HEK293 (cell line): ENCODE measurements at regions not wholly inside any gene's neighbourhood (a gene's known extent, or its start where the extent isn't known, plus 50 kb on each side); places are given as distances from the start of the nearest gene placed in this dataset.

Source experiments
- CTCF ChIA-PET: fragments of 350-600 bp; formaldehyde crosslinking; extraction: SDS; loops from one replicate; lab custom pipeline; 2021; ENCODE audit warnings: antibody characterized with exemption; lab: Yijun Ruan, JAX
- POLR2A ChIA-PET: fragments of 300-600 bp; formaldehyde crosslinking; extraction: SDS; loops from one replicate; lab custom pipeline; 2020; ENCODE audit warnings: antibody characterized with exemption, inconsistent platforms; lab: Yijun Ruan, JAX
- H3K27ac ChIP-seq: fragments of 200-500 bp; sonication (Bioruptor generic); 2 replicates; pipeline ENCODE4 v1.5.1; 2014; ENCODE audit warnings: low read depth, low read length, control low read depth, inconsistent platforms; ENCODE audit errors: extremely low read depth
- H3K36me3 ChIP-seq, 2 experiments: fragments of 200-500 bp in 1 of 2; sonication (Bioruptor generic) in 1 of 2; 1 replicate in 1 of 2; 2 replicates in 1 of 2; pipeline ENCODE4 v1.5.1; 2014 to 2017; ENCODE audit warnings: inconsistent platforms in 2 of 2, low read length in 2 of 2; ENCODE audit not compliant: control insufficient read depth in 2 of 2, insufficient read depth in 1 of 2
- H3K4me1 ChIP-seq: fragments of 200-500 bp; sonication (Bioruptor generic); 2 replicates; pipeline ENCODE4 v1.5.1; 2014; ENCODE audit warnings: mild to moderate bottlenecking, low read length, inconsistent platforms; ENCODE audit not compliant: control insufficient read depth, insufficient read depth
- H3K4me3 ChIP-seq: 2 replicates; pipeline ENCODE4 v1.5.1; 2011; ENCODE audit warnings: low read depth, mild to moderate bottlenecking, control low read depth, low read length, moderate library complexity
- H3K9me3 ChIP-seq: fragments of 200-500 bp; sonication (Bioruptor generic); 2 replicates; pipeline ENCODE4 v1.5.1; 2014; ENCODE audit warnings: low read depth, low read length, inconsistent platforms; ENCODE audit not compliant: control insufficient read depth, insufficient read depth
- BCL6B ChIP-seq: fragments of 450-650 bp; formaldehyde crosslinking; IDR thresholded peaks from 2 replicates; pipeline ENCODE4 v1.5.1; 2017; ENCODE audit warnings: missing biosample characterization, missing genetic modification characterization
- KLF1 ChIP-seq: fragments of 450-650 bp; formaldehyde crosslinking; IDR thresholded peaks from 2 replicates; pipeline ENCODE4 v1.5.1; 2016; ENCODE audit warnings: missing biosample characterization, missing genetic modification characterization
- KLF17 ChIP-seq: fragments of 450-650 bp; formaldehyde crosslinking; IDR thresholded peaks from 2 replicates; pipeline ENCODE4 v1.5.1; 2016; ENCODE audit warnings: missing biosample characterization, missing genetic modification characterization
- SETDB1 ChIP-seq: IDR thresholded peaks from one replicate; pipeline ENCODE4 v1.6.1; 2017; ENCODE audit warnings: mild to moderate bottlenecking, low read length, moderate library complexity, mixed read lengths; ENCODE audit not compliant: insufficient read length
- ZBTB17 ChIP-seq: fragments of 450-650 bp; formaldehyde crosslinking; IDR thresholded peaks from 2 replicates; pipeline ENCODE4 v1.5.1; 2016; ENCODE audit warnings: missing biosample characterization, missing genetic modification characterization
- ZBTB49 ChIP-seq: fragments of 450-650 bp; formaldehyde crosslinking; IDR thresholded peaks from 2 replicates; pipeline ENCODE4 v1.5.1; 2016; ENCODE audit warnings: missing biosample characterization, missing genetic modification characterization, low read depth
- ZFHX2 ChIP-seq: fragments of 450-650 bp; formaldehyde crosslinking; conservative IDR thresholded peaks from 2 replicates; pipeline ENCODE4 v1.5.1; 2016; ENCODE audit warnings: missing biosample characterization, missing genetic modification characterization
- ZNF112 ChIP-seq: fragments of 450-650 bp; formaldehyde crosslinking; IDR thresholded peaks from 2 replicates; pipeline ENCODE4 v1.5.0; 2017; ENCODE audit warnings: missing biosample characterization, missing genetic modification characterization
- ZNF211 ChIP-seq: fragments of 450-650 bp; formaldehyde crosslinking; IDR thresholded peaks from 2 replicates; pipeline ENCODE4 v1.5.1; 2016; ENCODE audit warnings: low read depth, missing biosample characterization, missing genetic modification characterization
- TF ChIP-seq, protein P1 (sequence below): fragments of 450-650 bp; formaldehyde crosslinking; optimal IDR thresholded peaks from 2 replicates; pipeline ENCODE3; 2016; ENCODE audit warnings: missing biosample characterization, mild to moderate bottlenecking, missing genetic modification characterization
- TF ChIP-seq, protein P2 (sequence below): fragments of 450-650 bp; formaldehyde crosslinking; IDR thresholded peaks from 2 replicates; pipeline ENCODE4 v1.5.1; 2016; ENCODE audit warnings: missing biosample characterization, missing genetic modification characterization
- TF ChIP-seq, protein P3 (sequence below): fragments of 450-650 bp; formaldehyde crosslinking; IDR thresholded peaks from 2 replicates; pipeline ENCODE4 v1.5.1; 2016; ENCODE audit warnings: missing biosample characterization, missing genetic modification characterization

GRCh38 chr5:159833088-159833487, 83.2 kb upstream of the ADRA1B start:
- ChIA-PET POLR2A (no interaction called here), CTCF (interaction anchor here (0.7 kb wide), 1 partner anchor 33 kb away, joined by 5 read pairs; no protein-coding TSS in a partner anchor)
- Histone ChIP-seq H3K27ac (no peak overlapping the region), H3K4me1 (no peaks in the 10 kb centered on the region), H3K4me3 (no peak overlapping the region), H3K36me3 (no peaks in the 10 kb centered on the region), H3K9me3 (no peaks in the 10 kb centered on the region)
- TF ChIP-seq KLF1 (tag by site-specific recombination) (peak; percentile 35; the same call in 1 of the 2 replicates), ZNF112 (tag by site-specific recombination) (no peak), ZNF211 (tag by site-specific recombination) (no peak), ZBTB17 (tag by site-specific recombination) (peak; percentile 73)
- TF ChIP-seq, protein P1, sequence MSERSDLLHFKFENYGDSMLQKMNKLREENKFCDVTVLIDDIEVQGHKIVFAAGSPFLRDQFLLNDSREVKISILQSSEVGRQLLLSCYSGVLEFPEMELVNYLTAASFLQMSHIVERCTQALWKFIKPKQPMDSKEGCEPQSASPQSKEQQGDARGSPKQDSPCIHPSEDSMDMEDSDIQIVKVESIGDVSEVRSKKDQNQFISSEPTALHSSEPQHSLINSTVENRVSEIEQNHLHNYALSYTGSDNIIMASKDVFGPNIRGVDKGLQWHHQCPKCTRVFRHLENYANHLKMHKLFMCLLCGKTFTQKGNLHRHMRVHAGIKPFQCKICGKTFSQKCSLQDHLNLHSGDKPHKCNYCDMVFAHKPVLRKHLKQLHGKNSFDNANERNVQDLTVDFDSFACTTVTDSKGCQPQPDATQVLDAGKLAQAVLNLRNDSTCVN (tag by site-specific recombination), result no peak

DNA sequence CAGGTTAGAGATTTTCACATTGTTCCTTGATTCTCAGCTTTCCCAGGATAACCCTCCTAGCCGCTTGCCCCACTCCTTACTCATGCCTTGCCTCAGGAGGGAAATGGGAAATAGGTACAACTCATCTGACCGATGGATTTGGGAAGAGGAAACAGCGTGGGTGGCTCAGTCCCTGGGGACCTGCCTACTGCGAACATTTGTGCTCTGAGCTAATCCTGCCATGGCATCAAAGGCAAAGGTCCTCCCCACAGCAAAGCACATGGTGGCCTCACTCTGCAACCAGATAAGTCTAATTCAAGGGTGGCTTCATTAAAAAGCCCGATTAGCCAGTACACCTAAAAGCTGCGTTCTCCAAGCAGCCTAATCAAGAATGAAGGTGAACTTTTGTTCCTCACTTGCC, 82.4 kb upstream of the ADRA1B start:
- no peaks in the 10 kb centered on the region for H3K36me3 ChIP-seq
- TF ChIP-seq, protein P2, sequence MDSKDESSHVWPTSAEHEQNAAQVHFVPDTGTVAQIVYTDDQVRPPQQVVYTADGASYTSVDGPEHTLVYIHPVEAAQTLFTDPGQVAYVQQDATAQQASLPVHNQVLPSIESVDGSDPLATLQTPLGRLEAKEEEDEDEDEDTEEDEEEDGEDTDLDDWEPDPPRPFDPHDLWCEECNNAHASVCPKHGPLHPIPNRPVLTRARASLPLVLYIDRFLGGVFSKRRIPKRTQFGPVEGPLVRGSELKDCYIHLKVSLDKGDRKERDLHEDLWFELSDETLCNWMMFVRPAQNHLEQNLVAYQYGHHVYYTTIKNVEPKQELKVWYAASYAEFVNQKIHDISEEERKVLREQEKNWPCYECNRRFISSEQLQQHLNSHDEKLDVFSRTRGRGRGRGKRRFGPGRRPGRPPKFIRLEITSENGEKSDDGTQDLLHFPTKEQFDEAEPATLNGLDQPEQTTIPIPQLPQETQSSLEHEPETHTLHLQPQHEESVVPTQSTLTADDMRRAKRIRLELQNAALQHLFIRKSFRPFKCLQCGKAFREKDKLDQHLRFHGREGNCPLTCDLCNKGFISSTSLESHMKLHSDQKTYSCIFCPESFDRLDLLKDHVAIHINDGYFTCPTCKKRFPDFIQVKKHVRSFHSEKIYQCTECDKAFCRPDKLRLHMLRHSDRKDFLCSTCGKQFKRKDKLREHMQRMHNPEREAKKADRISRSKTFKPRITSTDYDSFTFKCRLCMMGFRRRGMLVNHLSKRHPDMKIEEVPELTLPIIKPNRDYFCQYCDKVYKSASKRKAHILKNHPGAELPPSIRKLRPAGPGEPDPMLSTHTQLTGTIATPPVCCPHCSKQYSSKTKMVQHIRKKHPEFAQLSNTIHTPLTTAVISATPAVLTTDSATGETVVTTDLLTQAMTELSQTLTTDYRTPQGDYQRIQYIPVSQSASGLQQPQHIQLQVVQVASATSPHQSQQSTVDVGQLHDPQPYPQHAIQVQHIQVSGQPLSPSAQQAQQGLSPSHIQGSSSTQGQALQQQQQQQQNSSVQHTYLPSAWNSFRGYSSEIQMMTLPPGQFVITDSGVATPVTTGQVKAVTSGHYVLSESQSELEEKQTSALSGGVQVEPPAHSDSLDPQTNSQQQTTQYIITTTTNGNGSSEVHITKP (tag by site-specific recombination), result no peak
- TF ChIP-seq ZBTB49 (tag by site-specific recombination) (no peak), BCL6B (tag by site-specific recombination) (no peak), KLF17 (tag by site-specific recombination) (no peak), ZFHX2 (tag by site-specific recombination) (peak; percentile 28), SETDB1 (no peak)
- TF ChIP-seq, protein P3, sequence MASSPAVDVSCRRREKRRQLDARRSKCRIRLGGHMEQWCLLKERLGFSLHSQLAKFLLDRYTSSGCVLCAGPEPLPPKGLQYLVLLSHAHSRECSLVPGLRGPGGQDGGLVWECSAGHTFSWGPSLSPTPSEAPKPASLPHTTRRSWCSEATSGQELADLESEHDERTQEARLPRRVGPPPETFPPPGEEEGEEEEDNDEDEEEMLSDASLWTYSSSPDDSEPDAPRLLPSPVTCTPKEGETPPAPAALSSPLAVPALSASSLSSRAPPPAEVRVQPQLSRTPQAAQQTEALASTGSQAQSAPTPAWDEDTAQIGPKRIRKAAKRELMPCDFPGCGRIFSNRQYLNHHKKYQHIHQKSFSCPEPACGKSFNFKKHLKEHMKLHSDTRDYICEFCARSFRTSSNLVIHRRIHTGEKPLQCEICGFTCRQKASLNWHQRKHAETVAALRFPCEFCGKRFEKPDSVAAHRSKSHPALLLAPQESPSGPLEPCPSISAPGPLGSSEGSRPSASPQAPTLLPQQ (tag by site-specific recombination), result no peak
- TF ChIP-seq, all 188 proteins: peak for 1
- no peaks in the 10 kb centered on the region for H3K9me3 ChIP-seq
- CTCF ChIA-PET, result interaction anchor here (0.7 kb wide), 1 partner anchor 106 kb away, joined by 4 read pairs; no protein-coding TSS in a partner anchor
- POLR2A ChIA-PET, result no interaction called here
- no peaks in the 10 kb centered on the region for H3K4me1 ChIP-seq
- no peak overlapping the region for H3K27ac ChIP-seq
- no peak overlapping the region for H3K4me3 ChIP-seq
